H7 (cell line): ENCODE measurements at regions not wholly inside any gene's neighbourhood (a gene's known extent, or its start where the extent isn't known, plus 50 kb on each side); places are given as distances from the start of the nearest gene placed in this dataset.

ENCODE experiments used
- DNase-seq: peaks from one replicate; pipeline ENCODE4 v3.0.0; 2012
- H3K27me3 ChIP-seq: 2 replicates; pipeline ENCODE4 v1.6.0; 2011; ENCODE audit warnings: mild to moderate bottlenecking, low read length; ENCODE audit not compliant: control insufficient read depth, insufficient read depth
- H3K36me3 ChIP-seq: replicated peaks from 2 replicates; pipeline ENCODE4 v1.5.1; 2011; ENCODE audit warnings: low read length; ENCODE audit not compliant: control insufficient read depth, insufficient read depth
- H3K4me3 ChIP-seq: 2 replicates; pipeline ENCODE4 v1.5.1; 2011; ENCODE audit warnings: low read depth, mild to moderate bottlenecking, control low read depth, low read length, moderate library complexity; ENCODE audit not compliant: insufficient read depth

DNA sequence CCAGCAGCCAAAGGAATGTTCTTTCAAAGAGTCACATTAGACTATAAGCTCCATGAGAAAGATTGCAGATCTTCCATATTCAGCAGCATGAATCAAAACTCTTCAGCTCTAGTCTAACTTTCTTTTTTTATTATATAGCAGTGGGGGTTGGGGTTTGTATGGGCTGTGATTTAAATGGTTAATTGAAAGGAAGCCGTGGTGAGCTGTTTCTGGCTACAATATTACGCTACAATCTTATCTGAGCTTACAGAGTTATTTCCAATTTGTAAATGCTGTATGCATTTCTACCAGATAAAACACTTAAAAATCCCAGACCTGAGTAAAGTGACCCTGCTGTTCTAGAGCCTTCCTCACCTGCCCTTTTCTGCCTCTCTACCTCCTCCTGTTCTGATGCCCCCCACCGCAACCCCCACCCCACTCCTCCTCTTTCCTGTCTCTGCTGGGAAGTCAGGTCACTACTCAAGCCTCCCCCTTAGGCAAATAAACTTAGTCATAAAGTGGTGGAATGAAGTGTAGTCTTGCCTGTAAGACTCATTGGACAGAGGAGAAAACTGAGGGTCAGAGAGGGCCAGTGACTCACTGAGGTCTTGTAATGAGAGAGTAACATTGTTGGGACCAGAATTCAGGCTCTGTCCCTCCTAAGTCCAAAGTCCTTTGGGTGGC lies 1089.5 kb downstream of the BCL11B start:
- no peak for DNase-seq
- Histone ChIP-seq H3K36me3 (no peaks in the 10 kb centered on the region), H3K4me3 (no peak overlapping the region), H3K27me3 (no peaks in the 10 kb centered on the region)

DNA sequence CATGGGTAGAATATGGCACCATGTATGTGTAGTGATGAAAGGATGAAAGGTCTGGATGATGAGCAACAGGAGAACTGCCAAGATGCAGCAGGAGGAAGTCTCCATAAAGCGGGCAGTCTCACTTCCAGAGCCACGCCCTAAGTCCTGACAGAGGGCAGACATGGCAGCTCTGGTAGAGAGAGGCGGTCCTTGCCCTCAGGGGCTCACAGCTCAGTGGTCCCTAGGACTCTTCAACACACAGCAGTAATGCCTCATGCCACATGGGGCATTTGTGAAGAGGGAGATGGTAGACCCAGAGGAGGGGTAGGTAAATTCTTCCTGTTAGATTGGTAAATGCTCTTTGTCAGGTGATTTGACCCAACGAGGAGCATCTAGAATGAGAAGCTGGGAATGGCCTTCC lies 1088.4 kb downstream of the BCL11B start:
- no peaks in the 10 kb centered on the region for H3K27me3 ChIP-seq
- H3K4me3 ChIP-seq = no peak overlapping the region
- no peaks in the 10 kb centered on the region for H3K36me3 ChIP-seq
- DNase-seq = no peak

DNA sequence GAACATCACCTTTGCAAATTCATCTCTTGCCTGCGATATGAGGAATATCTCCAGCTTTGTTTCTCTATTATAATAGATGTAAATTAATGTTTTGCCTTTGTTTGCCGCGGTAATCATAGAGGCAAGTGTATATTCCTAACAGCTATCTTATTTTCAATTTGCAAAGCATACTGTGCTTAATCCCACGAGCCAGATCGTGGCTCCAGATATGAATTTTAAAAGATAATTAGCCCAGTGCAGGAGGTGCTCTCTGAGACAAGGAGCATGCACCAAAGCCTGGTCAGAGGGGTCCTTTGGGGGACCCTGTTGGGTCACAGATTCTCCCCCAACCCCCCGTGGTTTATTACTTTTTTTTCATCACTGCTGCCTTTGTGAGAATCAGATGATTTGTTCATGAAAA lies 1087.5 kb downstream of the BCL11B start:
- H3K27me3 ChIP-seq = no peaks in the 10 kb centered on the region
- no peaks in the 10 kb centered on the region for H3K36me3 ChIP-seq
- no peak overlapping the region for H3K4me3 ChIP-seq
- DNase-seq = no peak

DNA sequence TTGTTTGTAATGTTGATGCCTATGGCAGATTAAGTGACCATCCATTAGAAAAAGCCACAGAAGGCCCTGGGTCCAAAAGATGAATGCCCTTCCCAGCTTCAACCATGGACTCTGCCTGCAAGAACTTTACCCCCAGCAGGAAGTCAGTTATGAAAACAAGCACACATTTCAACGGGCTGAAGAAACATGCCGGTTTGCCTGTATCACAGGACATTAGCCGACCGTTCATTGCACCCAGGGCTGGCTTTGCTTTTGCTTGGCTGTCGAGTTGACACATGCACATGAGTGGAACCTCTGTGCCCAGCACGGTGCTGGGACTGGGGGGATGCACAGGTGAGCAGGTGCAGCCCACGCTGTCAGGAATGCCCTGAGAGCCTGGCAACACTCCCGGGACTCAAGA lies 1087.0 kb downstream of the BCL11B start:
- Histone ChIP-seq H3K4me3 (no peak overlapping the region), H3K27me3 (no peaks in the 10 kb centered on the region), H3K36me3 (no peaks in the 10 kb centered on the region)
- no peak for DNase-seq

DNA sequence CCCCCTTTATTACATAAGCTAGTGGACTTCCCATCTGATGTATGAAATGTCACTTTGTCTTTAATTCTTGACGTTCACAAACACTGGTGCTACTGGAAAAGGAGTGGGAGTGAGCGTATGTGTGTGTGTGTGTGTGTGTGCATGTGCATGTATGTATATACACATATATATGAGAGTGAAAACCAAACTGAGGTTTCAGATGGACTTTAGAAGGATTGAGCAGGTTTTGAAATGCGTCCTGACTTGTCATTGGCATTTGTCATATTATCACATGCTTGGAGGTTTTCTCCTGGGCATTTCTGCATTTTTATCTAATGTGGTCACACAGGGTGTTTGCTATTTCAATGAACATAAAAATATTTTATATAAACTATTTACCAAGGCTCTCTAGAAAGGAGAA lies 1085.9 kb downstream of the BCL11B start:
- Histone ChIP-seq H3K27me3 (no peaks in the 10 kb centered on the region), H3K4me3 (no peak overlapping the region), H3K36me3 (no peaks in the 10 kb centered on the region)
- no peak for DNase-seq

DNA sequence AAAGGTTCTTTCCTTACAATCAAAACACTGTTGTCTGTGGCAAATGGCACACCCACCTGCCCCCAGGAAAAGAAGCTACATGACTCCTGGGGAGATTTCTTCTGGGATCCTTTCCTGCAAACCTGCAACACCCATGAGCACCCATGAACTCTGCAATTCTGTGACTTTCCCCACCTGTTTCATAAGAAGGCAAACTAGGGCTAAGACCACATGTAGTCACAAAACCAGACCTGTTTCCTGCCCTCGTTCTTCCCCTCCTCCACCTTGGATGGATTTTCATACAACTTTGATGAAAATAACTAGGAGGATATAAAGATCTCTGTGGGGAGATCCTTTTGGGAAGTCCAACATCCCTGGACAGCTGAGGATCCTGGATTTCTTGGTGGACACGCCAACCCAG lies 1084.7 kb downstream of the BCL11B start:
- no peak overlapping the region for H3K4me3 ChIP-seq
- no peak for DNase-seq
- H3K27me3 ChIP-seq = no peaks in the 10 kb centered on the region
- no peaks in the 10 kb centered on the region for H3K36me3 ChIP-seq

DNA sequence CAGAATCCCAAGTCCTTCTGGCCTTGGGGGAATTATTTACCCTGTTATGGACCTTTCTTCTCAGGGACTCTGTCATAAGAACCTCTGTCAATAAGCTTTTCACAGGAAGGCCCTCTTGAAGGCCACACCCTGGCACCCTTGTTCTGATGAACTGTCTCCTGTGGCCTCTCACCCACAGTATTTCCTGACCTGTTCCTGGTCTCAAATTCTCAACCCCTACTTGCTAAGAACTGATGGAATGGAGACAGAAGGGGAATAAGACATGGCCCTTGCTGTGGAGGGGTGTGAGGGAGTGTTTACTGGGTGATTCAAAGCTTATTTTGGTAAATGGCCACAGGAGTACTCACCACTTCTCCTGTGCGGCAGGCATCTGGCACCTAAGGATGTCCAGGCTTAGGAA lies 1082.9 kb downstream of the BCL11B start:
- Histone ChIP-seq H3K36me3 (no peaks in the 10 kb centered on the region), H3K4me3 (no peak overlapping the region), H3K27me3 (no peaks in the 10 kb centered on the region)
- no peak for DNase-seq

DNA sequence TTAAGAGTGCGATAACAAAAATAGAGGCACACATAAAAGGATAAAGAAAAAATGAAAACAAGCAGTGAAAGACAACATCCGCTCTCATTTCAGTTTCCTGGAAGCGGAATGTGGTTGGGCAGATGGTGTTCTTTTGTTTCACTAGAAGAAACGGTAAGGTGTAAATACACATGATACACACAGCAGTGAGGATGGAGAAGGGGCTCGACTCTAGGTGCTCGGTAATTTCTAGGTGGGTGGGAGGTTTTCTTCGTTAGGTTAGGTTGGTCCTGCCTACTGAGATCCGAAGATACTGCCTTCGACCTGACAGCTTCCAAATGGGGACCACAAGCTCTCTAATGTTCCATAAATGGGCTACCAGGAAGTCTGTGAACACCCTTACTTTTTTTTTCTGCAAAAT lies 1082.5 kb downstream of the BCL11B start:
- Histone ChIP-seq H3K36me3 (no peaks in the 10 kb centered on the region), H3K27me3 (no peaks in the 10 kb centered on the region), H3K4me3 (no peak overlapping the region)
- DNase-seq = no peak

DNA sequence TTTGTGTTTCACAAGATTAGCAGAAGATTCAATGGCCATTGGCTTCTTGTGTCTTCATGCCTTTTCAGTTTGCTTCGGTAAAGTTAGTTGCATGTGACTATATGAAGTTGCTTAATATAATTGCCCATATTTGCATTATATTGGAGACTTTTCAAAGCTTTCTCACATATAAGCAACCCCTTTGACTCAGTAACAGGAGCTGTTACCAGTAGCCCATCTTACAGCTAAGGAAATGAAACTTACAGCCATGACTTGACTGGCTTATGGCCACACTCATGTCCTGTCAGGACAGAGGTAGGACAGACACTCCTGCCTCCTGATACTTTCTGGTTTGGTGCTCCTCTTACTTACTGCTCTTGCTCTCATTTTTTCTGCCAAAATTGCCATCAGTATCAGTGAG lies 1082.1 kb downstream of the BCL11B start:
- no peak for DNase-seq
- no peak overlapping the region for H3K4me3 ChIP-seq
- H3K27me3 ChIP-seq = no peaks in the 10 kb centered on the region
- H3K36me3 ChIP-seq = no peaks in the 10 kb centered on the region

DNA sequence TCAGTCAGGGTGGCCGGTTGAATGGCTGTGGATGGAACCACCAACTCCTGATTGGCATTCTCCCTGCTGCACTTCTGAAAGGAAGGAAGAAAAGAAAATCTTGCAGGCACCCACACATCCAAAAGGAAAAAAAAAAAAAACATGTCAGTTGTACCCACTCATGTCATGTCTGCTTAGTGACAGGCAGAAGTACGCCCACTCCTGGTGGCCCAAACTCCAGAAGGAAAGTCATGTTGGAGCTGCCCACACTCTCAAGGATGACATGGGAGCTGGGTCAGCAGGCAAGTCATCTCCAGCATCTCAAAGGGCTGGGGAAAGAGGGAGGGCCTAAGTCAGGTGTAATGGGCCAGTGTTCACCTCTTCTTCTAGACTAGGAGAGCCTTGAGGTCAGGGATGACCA lies 1079.1 kb downstream of the BCL11B start:
- Histone ChIP-seq H3K36me3 (no peaks in the 10 kb centered on the region), H3K4me3 (no peak overlapping the region), H3K27me3 (no peaks in the 10 kb centered on the region)
- no peak for DNase-seq

DNA sequence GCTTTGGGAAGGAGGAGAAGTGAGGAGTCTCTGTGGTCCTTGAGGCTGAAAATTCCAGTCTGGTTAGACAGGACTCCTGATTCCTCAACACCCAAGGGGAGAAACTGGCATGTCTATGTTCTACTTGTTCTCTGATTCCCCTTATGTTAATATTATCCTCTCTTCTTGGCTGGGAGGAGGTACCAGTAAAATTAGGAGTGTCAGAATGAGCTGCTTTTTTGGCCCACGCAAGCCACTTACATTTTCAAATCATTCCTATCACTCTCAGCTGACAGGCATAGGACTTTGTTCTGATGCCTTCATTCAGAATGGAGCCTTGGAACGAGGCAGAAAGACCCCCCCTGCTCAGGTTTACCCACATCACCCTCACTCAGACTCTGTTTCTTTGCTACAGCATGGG lies 1077.2 kb downstream of the BCL11B start:
- Histone ChIP-seq H3K4me3 (no peak overlapping the region), H3K36me3 (no peaks in the 10 kb centered on the region), H3K27me3 (no peaks in the 10 kb centered on the region)
- DNase-seq = no peak

DNA sequence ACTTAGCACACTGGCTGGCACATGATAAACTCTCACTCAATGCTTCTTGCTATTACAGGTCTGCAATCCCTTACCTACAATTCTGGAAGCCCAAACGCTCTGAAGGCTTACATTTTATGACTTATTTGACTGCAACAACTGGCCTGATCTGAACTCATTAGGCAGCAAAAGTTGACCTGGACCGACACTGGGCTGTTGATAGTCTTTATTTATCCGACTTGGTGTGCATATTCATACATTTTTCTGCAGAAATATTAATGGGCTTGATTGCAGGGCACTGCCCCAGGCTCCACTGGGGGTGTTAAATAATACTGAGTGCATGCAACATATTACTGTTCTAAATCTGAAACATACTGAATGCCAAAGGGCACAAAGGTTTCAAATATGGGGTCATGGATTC lies 1076.7 kb downstream of the BCL11B start:
- Histone ChIP-seq H3K36me3 (no peaks in the 10 kb centered on the region), H3K4me3 (no peak overlapping the region), H3K27me3 (no peaks in the 10 kb centered on the region)
- no peak for DNase-seq

DNA sequence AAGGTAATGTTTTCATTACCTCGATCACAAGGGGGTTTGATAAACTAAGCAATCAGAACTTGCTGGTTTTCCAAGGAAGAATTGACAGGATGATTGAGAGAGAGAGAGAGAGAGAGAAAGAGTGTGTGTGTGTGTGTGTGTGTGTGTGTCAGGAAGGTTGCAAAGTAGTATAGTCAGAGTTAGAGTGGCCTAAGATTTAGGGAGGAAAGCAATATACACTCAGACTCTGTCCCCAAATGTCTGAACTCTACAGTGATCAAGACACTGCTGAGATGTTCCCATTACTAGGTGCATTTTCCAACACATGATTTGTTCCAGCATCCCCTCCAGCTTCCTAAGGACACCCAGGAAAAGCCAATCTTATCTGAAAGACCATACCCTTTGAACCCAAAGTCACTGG lies 1074.1 kb downstream of the BCL11B start:
- Histone ChIP-seq H3K36me3 (no peaks in the 10 kb centered on the region), H3K4me3 (no peak overlapping the region), H3K27me3 (no peaks in the 10 kb centered on the region)
- DNase-seq = no peak

DNA sequence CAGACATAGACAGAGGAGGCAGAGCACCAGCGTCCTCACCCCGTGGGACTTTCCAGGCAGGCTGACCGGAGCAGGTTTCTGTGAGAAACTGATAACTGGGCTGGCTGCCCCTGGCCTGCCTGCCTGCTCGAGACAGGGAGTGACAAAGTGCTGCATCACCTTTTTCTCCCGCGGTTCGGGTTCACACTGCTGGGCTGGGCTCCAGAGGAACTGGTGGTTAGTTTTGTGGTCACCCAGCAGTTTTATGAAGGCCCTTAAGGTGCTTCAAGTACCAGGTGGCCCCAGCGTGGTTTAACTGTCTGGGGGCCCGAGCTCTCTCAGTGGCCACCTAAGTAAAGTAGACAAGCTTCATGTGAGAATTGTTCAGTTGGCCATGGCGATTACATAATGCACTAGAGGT lies 1073.6 kb downstream of the BCL11B start:
- no peak for DNase-seq
- Histone ChIP-seq H3K36me3 (no peaks in the 10 kb centered on the region), H3K4me3 (no peak overlapping the region)

DNA sequence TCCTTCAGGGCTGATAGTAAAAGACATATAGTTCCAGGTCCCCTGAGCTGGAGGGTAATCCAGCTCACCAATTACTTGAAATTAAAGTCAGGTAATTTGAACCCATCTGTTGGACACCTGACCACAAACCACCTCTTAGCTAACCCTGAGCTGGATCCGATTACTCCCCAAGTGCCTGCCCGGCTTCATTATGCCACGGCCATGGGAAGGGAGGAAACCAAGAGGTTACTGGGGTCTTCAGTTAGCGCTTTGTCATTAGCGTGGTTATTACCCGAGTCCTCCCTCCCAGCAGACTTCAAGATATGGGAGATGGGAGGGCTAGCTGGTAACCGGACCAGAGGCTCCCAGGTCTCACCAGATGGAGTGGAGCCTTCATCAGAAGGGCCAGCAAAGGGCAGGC lies 1071.4 kb downstream of the BCL11B start:
- DNase-seq = no peak
- Histone ChIP-seq H3K36me3 (no peaks in the 10 kb centered on the region), H3K4me3 (no peak overlapping the region)

More for the DNA sequence above, 1073.6 kb downstream of the BCL11B start:
- H3K27me3 ChIP-seq = no peaks in the 10 kb centered on the region

DNA sequence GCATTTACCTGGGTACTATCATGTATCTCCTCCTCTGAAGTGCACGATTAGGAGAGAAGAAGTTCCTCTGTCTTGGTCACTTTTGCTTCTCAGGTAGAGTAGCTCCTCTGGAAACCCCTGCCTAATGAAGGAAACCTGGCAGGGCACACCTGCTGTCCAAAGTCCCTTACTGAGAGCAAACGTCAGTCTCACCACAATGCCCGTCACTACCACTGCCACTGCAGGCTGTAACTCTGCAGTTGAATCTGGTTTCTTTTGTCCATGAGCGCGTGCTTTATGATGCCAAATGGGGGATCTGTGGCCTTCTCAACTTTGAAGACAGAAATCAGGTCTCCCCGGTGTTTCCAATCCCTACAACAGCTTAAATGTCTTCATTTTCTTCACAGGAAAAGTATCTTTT lies 1068.6 kb downstream of the BCL11B start:
- H3K4me3 ChIP-seq = no peak overlapping the region
- no peaks in the 10 kb centered on the region for H3K27me3 ChIP-seq
- H3K36me3 ChIP-seq = no peaks in the 10 kb centered on the region
- DNase-seq = no peak

More for the DNA sequence above, 1071.4 kb downstream of the BCL11B start:
- H3K27me3 ChIP-seq = no peaks in the 10 kb centered on the region
